ENCODE measurements at regions not wholly inside any gene's neighbourhood (a gene's known extent, or its start where the extent isn't known, plus 50 kb on each side); places are given as distances from the start of the nearest gene placed in this dataset.

DNA sequence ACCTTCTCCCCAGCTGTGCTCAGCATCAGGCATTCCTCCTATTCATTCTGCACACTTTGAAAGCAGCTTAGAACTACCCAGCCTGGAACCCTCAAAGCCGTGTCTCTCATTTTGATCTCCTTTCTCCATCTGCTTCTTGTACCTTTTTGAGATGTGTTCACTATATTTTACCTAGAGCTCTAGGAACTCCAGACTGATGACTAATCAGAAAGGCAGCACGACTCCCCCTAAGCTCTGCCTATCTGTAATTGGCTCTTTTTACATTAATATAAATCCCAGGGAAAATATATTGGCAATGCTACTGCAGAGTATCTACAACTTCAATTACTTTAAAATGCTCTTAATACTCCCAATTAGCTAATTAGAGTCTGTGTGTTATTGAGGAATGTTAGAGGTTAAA, 671.5 kb downstream of the CBLN4 start:
- Histone ChIP-seq H3K4me3 (ENCODE audit: low read depth, low read length, poor library complexity, severe bottlenecking) (no peak overlapping the region), H3K4me1 (ENCODE audit: insufficient read depth, low read length, poor library complexity, severe bottlenecking) (no peaks in the 10 kb centered on the region), H3K36me3 (ENCODE audit: insufficient read depth, low read length, poor library complexity, severe bottlenecking) (no peaks in the 10 kb centered on the region), H3K9me3 (ENCODE audit: low read depth, low read length, poor library complexity, severe bottlenecking) (peaks cover 7% of the 10 kb centered on the region), H3K27ac (ENCODE audit: low read depth, low read length, poor library complexity, severe bottlenecking) (no peak overlapping the region), H3K27me3 (replicated peaks; ENCODE audit: insufficient read depth, low read depth, low read length, poor library complexity) (no peaks in the 10 kb centered on the region)
- no TSS peak for BruUV-seq (replicated peaks)
- DNase-seq (ENCODE audit: low spot score), result no peak
- TF ChIP-seq, protein P1, sequence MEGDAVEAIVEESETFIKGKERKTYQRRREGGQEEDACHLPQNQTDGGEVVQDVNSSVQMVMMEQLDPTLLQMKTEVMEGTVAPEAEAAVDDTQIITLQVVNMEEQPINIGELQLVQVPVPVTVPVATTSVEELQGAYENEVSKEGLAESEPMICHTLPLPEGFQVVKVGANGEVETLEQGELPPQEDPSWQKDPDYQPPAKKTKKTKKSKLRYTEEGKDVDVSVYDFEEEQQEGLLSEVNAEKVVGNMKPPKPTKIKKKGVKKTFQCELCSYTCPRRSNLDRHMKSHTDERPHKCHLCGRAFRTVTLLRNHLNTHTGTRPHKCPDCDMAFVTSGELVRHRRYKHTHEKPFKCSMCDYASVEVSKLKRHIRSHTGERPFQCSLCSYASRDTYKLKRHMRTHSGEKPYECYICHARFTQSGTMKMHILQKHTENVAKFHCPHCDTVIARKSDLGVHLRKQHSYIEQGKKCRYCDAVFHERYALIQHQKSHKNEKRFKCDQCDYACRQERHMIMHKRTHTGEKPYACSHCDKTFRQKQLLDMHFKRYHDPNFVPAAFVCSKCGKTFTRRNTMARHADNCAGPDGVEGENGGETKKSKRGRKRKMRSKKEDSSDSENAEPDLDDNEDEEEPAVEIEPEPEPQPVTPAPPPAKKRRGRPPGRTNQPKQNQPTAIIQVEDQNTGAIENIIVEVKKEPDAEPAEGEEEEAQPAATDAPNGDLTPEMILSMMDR (conservative IDR thresholded peaks at IDR 0.05; ENCODE audit: low read depth, low read length), result no peak
- TF ChIP-seq EZH2 (IDR thresholded peaks at IDR 0.05; ENCODE audit: borderline replicate concordance, low read depth, low read length, poor library complexity, severe bottlenecking), result no peak
- CTCF ChIA-PET, result no interaction called here
- POLR2A ChIA-PET (ENCODE audit: low non-redundant PET), result no interaction called here
- intact Hi-C loops (cut with micrococcal nuclease; ENCODE audit: unreplicated experiment), result no loop called here

DNA sequence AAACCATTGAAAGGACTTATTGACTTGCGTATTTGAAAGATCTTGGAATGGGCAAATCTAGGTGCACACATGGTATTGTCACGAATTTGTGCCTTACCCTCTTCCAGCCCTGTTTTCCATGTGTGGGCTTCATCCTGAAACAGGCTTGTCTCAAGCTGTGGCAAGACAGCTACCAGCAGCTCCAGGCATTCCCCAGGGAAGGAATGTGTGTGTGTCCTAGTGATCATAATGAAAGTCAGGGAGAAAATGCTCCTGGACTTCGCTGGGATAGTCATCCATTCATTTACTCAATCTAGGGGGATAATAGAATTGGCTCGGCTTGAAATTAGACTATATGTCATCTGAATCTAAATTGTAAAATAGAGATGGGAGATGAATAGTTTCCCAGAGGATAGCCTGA, 676.2 kb downstream of the CBLN4 start:
- ChIA-PET CTCF (no interaction called here), POLR2A (ENCODE audit: low non-redundant PET) (no interaction called here)
- no peak overlapping the region for H3K27ac ChIP-seq (ENCODE audit: low read depth, low read length, poor library complexity, severe bottlenecking)
- intact Hi-C loops (cut with micrococcal nuclease; ENCODE audit: unreplicated experiment), result no loop called here
- peaks cover 13% of the 10 kb centered on the region for H3K9me3 ChIP-seq (ENCODE audit: low read depth, low read length, poor library complexity, severe bottlenecking)
- no peaks in the 10 kb centered on the region for H3K27me3 ChIP-seq (replicated peaks; ENCODE audit: insufficient read depth, low read depth, low read length, poor library complexity)
- H3K36me3 ChIP-seq (ENCODE audit: insufficient read depth, low read length, poor library complexity, severe bottlenecking), result no peaks in the 10 kb centered on the region
- DNase-seq (ENCODE audit: low spot score), result no peak
- no TSS peak for BruUV-seq (replicated peaks)
- TF ChIP-seq, protein P1 (conservative IDR thresholded peaks at IDR 0.05; ENCODE audit: low read depth, low read length), result no peak
- TF ChIP-seq EZH2 (IDR thresholded peaks at IDR 0.05; ENCODE audit: borderline replicate concordance, low read depth, low read length, poor library complexity, severe bottlenecking), result no peak
- H3K4me1 ChIP-seq (ENCODE audit: insufficient read depth, low read length, poor library complexity, severe bottlenecking), result no peaks in the 10 kb centered on the region
- no peak overlapping the region for H3K4me3 ChIP-seq (ENCODE audit: low read depth, low read length, poor library complexity, severe bottlenecking)

DNA sequence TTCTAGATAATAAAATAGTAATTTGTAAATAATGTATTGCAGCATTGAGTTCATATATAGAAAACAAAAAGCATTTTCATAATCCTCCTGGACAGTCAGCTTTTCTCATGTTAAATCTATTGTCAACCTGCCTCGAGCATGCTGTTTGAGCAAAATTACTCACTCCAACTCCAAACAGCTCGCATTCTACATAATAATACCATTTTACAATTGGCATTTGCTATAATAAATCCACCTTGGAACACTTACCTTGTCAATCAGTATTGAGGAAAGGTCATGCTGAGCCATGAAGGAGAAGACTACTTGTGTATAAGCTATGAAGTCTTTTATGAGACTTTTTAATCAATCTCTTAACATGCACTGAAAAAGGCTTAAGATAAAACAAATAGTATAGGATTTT, 682.6 kb downstream of the CBLN4 start:
- no peak overlapping the region for H3K27ac ChIP-seq (ENCODE audit: low read depth, low read length, poor library complexity, severe bottlenecking)
- CTCF ChIA-PET, result no interaction called here
- no peak for DNase-seq (ENCODE audit: low spot score)
- TF ChIP-seq EZH2 (IDR thresholded peaks at IDR 0.05; ENCODE audit: borderline replicate concordance, low read depth, low read length, poor library complexity, severe bottlenecking), result no peak
- TF ChIP-seq, protein P1 (conservative IDR thresholded peaks at IDR 0.05; ENCODE audit: low read depth, low read length), result no peak
- POLR2A ChIA-PET (ENCODE audit: low non-redundant PET), result no interaction called here
- H3K4me3 ChIP-seq (ENCODE audit: low read depth, low read length, poor library complexity, severe bottlenecking), result no peak overlapping the region
- peaks cover 7% of the 10 kb centered on the region for H3K9me3 ChIP-seq (ENCODE audit: low read depth, low read length, poor library complexity, severe bottlenecking)
- H3K36me3 ChIP-seq (ENCODE audit: insufficient read depth, low read length, poor library complexity, severe bottlenecking), result no peaks in the 10 kb centered on the region
- no peaks in the 10 kb centered on the region for H3K27me3 ChIP-seq (replicated peaks; ENCODE audit: insufficient read depth, low read depth, low read length, poor library complexity)
- BruUV-seq (replicated peaks), result no TSS peak
- intact Hi-C loops (cut with micrococcal nuclease; ENCODE audit: unreplicated experiment), result no loop called here
- no peaks in the 10 kb centered on the region for H3K4me1 ChIP-seq (ENCODE audit: insufficient read depth, low read length, poor library complexity, severe bottlenecking)
